Right forelimb (tissue), 1 donor: ENCODE measurements at regions not wholly inside any gene's neighbourhood (a gene's known extent, or its start where the extent isn't known, plus 50 kb on each side); places are given as distances from the start of the nearest gene placed in this dataset.

Source experiments
- DNase-seq: peaks from one replicate; pipeline ENCODE4 v3.0.0-alpha.2; 2018

- DNase-seq: no peak
Observed at GRCh38 chr16:54605536-54606066, 319.0 kb upstream of the IRX3 start.

DNA sequence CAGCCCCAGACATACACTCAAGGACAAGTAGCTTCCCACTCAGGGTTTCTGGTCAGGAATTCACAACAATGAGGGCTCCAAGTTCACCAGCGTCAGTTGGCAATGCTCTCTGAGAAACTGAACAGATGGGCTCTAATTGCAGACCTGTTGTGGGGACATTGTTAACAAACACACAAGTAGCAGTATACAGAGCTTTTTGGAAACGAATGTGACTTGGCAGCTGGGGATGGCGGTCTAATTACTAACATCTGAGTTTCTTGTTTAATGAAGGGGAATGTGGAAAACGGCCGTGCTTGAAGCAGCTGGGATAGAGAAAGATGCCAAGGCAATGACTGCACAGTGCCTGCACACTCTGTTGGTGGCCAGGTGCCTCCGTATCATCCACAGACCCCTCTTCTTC, 316.1 kb upstream of the IRX3 start:
- DNase-seq: no peak

- no peak for DNase-seq
Observed at GRCh38 chr16:54597222-54597621, 310.6 kb upstream of the IRX3 start.

DNA sequence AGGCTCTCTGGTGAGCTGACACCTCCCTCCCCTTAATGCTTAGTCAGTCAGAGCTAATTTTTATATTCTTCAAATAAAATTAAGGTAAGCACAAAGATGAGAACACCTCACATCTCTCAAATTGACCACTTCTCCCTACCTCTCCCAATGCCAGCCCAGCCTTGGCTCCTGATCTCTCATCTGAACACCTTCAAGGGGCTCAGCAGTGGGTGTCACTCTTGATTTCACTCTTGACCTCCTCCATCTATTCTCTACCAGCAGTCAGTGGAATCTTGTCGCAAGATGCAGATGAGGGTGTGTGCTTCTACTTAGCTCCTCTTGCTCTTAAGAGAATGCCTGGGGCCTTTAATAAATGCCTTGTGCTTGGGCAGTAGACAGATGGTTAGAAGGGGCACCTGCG, 309.0 kb upstream of the IRX3 start:
- DNase-seq: no peak

DNA sequence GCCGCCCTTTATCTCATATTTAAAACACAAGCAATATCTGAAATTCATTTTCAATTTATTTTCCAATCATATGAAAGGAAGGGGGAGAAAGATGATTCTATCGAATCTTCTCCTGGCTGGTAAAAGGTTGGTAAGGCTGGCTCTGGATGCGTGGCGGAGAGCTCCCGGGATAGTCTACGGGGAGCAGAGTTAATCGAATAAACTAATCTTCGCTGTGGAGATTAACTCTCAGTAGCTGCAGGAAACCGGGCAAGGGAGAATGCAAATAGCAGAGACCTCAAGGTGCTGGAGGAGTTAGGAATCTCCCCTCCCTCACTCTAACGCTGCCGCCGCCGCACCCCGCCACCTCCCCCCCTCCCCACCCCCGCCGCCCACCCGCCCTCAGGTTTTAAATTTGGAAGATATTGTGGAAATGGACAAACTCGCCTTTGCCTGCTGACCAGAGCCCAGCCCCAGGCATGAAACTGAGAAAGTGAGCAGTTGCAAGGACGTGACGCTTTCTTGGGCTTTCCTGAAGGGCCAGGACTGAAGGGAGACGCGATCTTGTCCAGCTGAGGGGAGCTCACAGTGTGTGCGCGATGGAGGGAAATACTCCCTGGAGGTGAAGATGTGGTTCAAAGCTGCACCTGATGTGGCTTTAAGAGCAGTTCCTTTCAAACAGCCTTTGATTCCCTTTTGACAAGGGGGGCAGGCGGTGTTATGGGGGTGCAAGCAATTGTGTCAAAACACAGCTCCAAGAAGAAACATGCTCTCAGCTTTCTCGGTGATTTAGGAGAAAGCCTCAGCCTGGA, 308.2 kb upstream of the IRX3 start:
- no peak for DNase-seq

- DNase-seq: no peak
Observed at GRCh38 chr16:54591816-54592246, 305.2 kb upstream of the IRX3 start.

- no peak for DNase-seq
Observed at GRCh38 chr16:54590836-54591235, 304.2 kb upstream of the IRX3 start.

GRCh38 chr16:54589326-54589725, 302.7 kb upstream of the IRX3 start:
- no peak for DNase-seq

DNA sequence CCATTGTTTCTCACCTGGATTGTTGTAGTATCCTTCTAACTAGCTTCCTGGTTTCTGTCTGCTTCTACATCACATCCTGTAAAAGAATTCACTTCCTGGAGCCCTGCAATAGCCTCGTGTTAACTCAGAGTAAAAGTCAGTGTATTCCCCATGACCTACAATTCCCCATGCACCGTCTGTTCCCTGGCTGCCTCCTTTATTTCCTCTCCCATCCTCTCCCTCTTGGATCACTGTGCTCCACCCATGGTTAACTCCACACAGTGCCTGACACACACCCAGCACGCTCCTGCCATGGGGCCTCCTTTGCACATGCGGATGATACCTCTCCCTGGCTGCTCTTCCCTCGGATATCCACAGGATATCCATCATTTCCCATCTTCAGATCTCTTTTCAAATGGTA, 301.4 kb upstream of the IRX3 start:
- DNase-seq: no peak

- no peak for DNase-seq
Observed at GRCh38 chr16:54587176-54587515, 300.6 kb upstream of the IRX3 start.

DNA sequence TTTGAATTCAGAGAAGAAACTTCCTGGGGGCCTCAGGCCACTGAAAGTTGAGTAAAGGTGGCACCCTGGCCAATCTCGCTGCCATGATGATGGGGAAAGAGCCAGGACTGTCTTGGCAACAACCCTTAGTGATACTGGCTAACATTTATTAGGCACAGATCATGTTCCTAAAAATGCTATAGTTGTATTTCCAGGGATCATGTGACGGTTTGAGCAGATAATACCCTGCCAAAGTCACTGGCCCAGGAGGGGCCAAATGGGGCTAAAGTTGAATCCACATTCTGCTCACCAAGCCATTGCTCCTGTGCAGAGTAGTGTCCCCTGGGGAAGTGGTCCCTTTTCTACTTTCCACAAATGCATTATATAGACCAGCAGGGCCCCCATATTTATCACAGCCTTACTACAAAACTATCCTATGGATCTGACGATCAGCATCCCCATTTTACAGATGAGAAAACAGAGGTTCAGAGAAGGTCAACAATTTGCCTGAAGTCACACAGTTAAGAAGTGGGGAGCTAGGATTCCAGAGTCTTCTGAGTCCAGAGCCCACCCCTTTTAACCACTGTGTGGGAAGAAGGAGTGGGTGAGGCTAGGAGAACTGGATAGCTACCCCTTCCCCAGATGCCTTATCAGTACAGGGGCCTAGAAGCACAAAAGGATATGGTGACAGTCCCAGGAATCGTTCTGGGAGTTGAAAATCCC, 300.0 kb upstream of the IRX3 start:
- DNase-seq: no peak

DNA sequence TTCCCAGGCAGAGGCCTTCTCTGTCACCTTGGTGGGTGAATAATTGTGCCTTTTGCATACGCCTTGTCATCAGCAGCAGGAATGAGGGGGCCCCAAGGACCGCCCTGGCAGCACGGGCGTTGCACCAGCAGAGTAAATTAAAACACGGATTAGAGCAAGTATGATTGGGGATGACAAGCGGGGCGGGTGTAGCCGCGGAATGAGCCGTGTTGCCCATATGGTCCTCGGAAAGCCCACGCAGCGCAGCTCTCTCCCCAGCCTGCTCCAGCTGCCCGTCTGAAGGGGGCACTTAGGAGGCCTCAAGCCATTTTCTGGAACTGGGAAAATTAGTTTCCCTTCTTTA, 299.4 kb upstream of the IRX3 start:
- no peak for DNase-seq

DNA sequence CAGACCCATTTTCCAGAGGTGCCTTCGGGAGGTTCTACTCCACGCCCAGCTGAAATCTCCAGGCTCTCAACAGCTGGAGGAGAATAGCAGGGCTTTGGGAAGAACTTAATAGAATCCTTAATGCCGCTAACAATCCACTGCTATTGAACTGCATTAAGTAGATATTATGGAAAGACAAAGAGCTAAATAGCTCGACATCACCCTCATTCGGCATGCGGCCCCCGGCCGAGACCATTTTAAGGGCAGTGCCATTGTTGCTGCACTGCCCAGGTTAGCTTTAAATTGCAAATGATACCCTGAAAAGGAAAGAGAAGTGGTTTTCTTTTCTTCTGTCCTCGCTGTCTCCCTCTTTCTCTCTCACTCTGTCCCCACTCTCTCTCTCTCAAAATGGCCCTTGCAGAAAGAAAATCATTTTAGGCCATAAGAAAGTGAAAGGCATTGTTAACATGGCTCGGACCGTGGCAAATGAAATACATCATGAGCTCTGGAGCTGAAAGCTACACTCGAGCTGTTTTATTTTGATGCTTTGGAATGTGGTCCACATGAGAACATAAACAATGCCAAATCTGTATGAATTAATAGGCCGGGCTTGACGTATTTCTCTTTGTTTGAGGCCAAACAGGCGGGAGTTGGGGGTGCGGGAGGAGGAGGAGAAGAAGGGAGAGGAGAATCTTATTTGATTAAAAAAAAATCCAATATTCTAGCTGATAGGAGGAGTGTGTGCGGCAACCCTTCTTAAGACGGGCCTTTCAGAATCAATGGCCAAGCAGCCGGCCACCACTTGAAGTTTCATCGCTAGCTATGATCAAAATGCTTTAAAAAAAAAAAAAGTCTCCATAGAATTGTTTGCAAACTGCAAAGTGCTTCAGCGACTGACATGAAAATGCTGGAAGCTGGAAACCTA, 298.8 kb upstream of the IRX3 start:
- DNase-seq: no peak

DNA sequence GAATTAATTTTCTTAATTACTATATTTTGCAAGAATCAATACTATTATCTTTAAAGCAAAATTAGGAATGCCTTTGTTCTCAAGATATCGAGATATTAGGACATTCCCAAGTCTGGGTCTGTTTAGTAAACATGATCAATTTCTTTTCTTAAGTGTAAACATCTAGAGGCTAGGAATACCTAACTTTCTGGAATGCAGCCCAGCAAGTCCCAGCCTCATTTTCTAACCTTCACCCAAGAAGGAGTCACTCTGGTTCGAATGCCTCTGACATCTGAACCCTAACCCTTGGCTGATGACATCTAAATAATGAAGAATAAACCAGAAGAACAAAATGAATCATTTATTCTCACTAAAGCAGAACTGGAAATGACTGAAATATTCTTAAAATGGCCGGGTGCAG, 297.5 kb upstream of the IRX3 start:
- no peak for DNase-seq

GRCh38 chr16:54582631-54583250, 296.2 kb upstream of the IRX3 start:
- DNase-seq: no peak

- no peak for DNase-seq
Observed at GRCh38 chr16:54579106-54579728, 292.6 kb upstream of the IRX3 start.

GRCh38 chr16:54577651-54578128, 291.1 kb upstream of the IRX3 start:
- no peak for DNase-seq

- no peak for DNase-seq
Observed at GRCh38 chr16:54576785-54577184, 290.2 kb upstream of the IRX3 start.

DNA sequence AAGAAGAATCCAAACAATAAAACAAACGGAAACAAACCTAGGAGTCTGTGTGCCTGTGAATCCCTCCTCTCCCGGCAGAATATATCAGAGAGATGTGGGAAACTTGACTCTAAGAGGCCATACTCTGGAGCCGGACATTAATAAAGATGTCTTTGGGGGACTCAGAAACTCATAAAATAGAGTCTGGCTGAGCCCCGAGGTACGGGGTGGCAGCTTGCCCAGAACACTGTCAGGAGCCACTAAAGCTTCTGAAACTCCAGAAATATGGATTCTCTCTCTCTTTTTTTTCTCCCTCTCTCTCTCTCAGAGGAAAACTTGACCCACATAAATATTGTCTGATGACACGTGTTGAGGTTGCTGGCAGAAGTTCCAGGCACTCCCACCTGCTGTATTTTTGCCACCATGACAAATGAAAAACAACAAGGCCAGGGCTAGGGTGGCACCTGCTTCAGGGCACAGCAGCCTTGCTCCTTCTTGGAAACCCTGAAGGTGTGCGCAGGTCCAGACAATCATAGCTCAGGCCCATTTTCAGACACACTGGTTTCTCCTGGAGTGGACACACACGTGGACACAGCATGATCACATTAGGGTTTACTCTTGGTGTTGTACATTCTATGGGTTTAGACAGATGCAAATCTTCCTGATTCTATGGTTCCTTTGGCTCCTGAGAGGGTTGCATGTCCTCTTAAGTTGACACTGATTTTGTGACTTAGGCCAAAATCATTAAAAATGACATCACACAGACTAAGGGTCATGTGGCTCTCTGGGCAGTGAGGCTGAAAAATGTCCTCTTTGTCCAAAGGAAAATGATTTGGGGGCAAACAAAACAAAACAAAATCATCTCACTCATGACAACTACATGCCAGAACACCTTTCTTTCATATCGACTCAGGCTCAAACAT, 282.6 kb upstream of the IRX3 start:
- DNase-seq: no peak

GRCh38 chr16:54564841-54565240, 278.3 kb upstream of the IRX3 start:
- no peak for DNase-seq

DNA sequence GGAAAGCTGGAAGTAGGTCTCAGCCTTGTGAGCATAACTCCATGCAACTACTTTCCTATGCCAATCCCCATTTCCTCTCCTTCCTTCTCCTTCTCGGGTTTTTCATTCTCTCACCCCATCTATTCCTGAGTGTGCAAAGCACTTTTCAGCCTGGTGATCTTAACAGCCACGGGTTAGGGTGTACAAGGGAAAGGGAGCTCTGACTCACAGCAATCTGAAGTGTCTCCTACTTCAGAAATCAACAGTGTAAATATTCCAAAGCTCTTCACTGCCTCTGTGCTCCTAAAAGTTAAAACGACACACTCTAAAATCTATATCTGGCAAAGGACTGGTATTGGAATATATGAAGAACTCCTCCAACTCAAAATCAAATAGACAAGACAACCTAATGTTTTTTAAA, 268.0 kb upstream of the IRX3 start:
- no peak for DNase-seq
